HEK293 (cell line): ENCODE measurements at regions not wholly inside any gene's neighbourhood (a gene's known extent, or its start where the extent isn't known, plus 50 kb on each side); places are given as distances from the start of the nearest gene placed in this dataset.

Source experiments
- CTCF ChIA-PET: fragments of 350-600 bp; formaldehyde crosslinking; extraction: SDS; loops from one replicate; lab custom pipeline; 2021; ENCODE audit warnings: antibody characterized with exemption; lab: Yijun Ruan, JAX
- POLR2A ChIA-PET: fragments of 300-600 bp; formaldehyde crosslinking; extraction: SDS; loops from one replicate; lab custom pipeline; 2020; ENCODE audit warnings: antibody characterized with exemption, inconsistent platforms; lab: Yijun Ruan, JAX
- H3K27ac ChIP-seq: fragments of 200-500 bp; sonication (Bioruptor generic); 2 replicates; pipeline ENCODE4 v1.5.1; 2014; ENCODE audit warnings: low read depth, low read length, control low read depth, inconsistent platforms; ENCODE audit errors: extremely low read depth
- H3K36me3 ChIP-seq, 2 experiments: fragments of 200-500 bp in 1 of 2; sonication (Bioruptor generic) in 1 of 2; 1 replicate in 1 of 2; 2 replicates in 1 of 2; pipeline ENCODE4 v1.5.1; 2014 to 2017; ENCODE audit warnings: inconsistent platforms in 2 of 2, low read length in 2 of 2; ENCODE audit not compliant: control insufficient read depth in 2 of 2, insufficient read depth in 1 of 2
- H3K4me1 ChIP-seq: fragments of 200-500 bp; sonication (Bioruptor generic); 2 replicates; pipeline ENCODE4 v1.5.1; 2014; ENCODE audit warnings: mild to moderate bottlenecking, low read length, inconsistent platforms; ENCODE audit not compliant: control insufficient read depth, insufficient read depth
- H3K4me3 ChIP-seq: 2 replicates; pipeline ENCODE4 v1.5.1; 2011; ENCODE audit warnings: low read depth, mild to moderate bottlenecking, control low read depth, low read length, moderate library complexity
- H3K9me3 ChIP-seq: fragments of 200-500 bp; sonication (Bioruptor generic); 2 replicates; pipeline ENCODE4 v1.5.1; 2014; ENCODE audit warnings: low read depth, low read length, inconsistent platforms; ENCODE audit not compliant: control insufficient read depth, insufficient read depth
- GLI2 ChIP-seq: fragments of 450-650 bp; formaldehyde crosslinking; IDR thresholded peaks from 2 replicates; pipeline ENCODE4; 2017; ENCODE audit warnings: missing biosample characterization, missing genetic modification characterization, low read depth, borderline replicate concordance
- GLIS2 ChIP-seq: fragments of 450-650 bp; formaldehyde crosslinking; IDR thresholded peaks from 2 replicates; pipeline ENCODE4 v1.5.1; 2016; ENCODE audit warnings: missing biosample characterization, missing genetic modification characterization
- MEIS1 ChIP-seq: sonication (generic); formaldehyde crosslinking; IDR thresholded peaks from 2 replicates; pipeline ENCODE4 v1.8.1; 2022; ENCODE audit warnings: missing genetic modification reagents, mild to moderate bottlenecking, borderline replicate concordance
- MYNN ChIP-seq: fragments of 450-650 bp; formaldehyde crosslinking; IDR thresholded peaks from 2 replicates; pipeline ENCODE4 v1.5.1; 2016; ENCODE audit warnings: missing biosample characterization, missing genetic modification characterization, borderline replicate concordance
- OVOL3 ChIP-seq: fragments of 450-650 bp; formaldehyde crosslinking; IDR thresholded peaks from 2 replicates; pipeline ENCODE4 v1.5.1; 2016; ENCODE audit warnings: missing biosample characterization, missing genetic modification characterization
- ZBTB7A ChIP-seq: fragments of 450-650 bp; formaldehyde crosslinking; IDR thresholded peaks from 2 replicates; pipeline ENCODE4 v1.5.1; 2016; ENCODE audit warnings: low read depth, missing biosample characterization, missing genetic modification characterization
- ZFHX2 ChIP-seq: fragments of 450-650 bp; formaldehyde crosslinking; conservative IDR thresholded peaks from 2 replicates; pipeline ENCODE4 v1.5.1; 2016; ENCODE audit warnings: missing biosample characterization, missing genetic modification characterization
- ZFP37 ChIP-seq: fragments of 450-650 bp; formaldehyde crosslinking; IDR thresholded peaks from 2 replicates; pipeline ENCODE4 v1.5.1; 2016; ENCODE audit warnings: missing biosample characterization, missing genetic modification characterization
- ZNF169 ChIP-seq: fragments of 450-650 bp; formaldehyde crosslinking; IDR thresholded peaks from 2 replicates; pipeline ENCODE4 v1.5.1; 2016; ENCODE audit warnings: missing biosample characterization, missing genetic modification characterization
- ZNF335 ChIP-seq: fragments of 450-650 bp; formaldehyde crosslinking; conservative IDR thresholded peaks from 2 replicates; pipeline ENCODE4 v1.5.1; 2016; ENCODE audit warnings: missing biosample characterization, missing genetic modification characterization
- ZNF394 ChIP-seq: fragments of 450-650 bp; formaldehyde crosslinking; IDR thresholded peaks from 2 replicates; pipeline ENCODE4 v1.5.1; 2016; ENCODE audit warnings: missing biosample characterization, missing genetic modification characterization, mild to moderate bottlenecking, moderate library complexity, borderline replicate concordance
- ZNF416 ChIP-seq: fragments of 450-650 bp; formaldehyde crosslinking; IDR thresholded peaks from 2 replicates; pipeline ENCODE4 v1.5.1; 2016; ENCODE audit warnings: missing biosample characterization, missing genetic modification characterization
- ZNF426 ChIP-seq: fragments of 450-650 bp; formaldehyde crosslinking; IDR thresholded peaks from 2 replicates; pipeline ENCODE4 v1.5.1; 2017; ENCODE audit warnings: missing biosample characterization, missing genetic modification characterization, mild to moderate bottlenecking, inconsistent platforms, moderate library complexity
- ZNF501 ChIP-seq: fragments of 450-650 bp; formaldehyde crosslinking; IDR thresholded peaks from 2 replicates; pipeline ENCODE4 v1.5.1; 2016; ENCODE audit warnings: missing biosample characterization, missing genetic modification characterization
- ZNF558 ChIP-seq: fragments of 450-650 bp; formaldehyde crosslinking; IDR thresholded peaks from 2 replicates; pipeline ENCODE4 v1.5.1; 2016; ENCODE audit warnings: missing biosample characterization, missing genetic modification characterization
- ZNF600 ChIP-seq: fragments of 450-650 bp; formaldehyde crosslinking; IDR thresholded peaks from 2 replicates; pipeline ENCODE4 v1.5.1; 2016; ENCODE audit warnings: missing biosample characterization, missing genetic modification characterization
- ZNF610 ChIP-seq: fragments of 450-650 bp; formaldehyde crosslinking; IDR thresholded peaks from 2 replicates; pipeline ENCODE4 v1.5.1; 2016; ENCODE audit warnings: missing biosample characterization, missing genetic modification characterization, borderline replicate concordance
- ZNF660 ChIP-seq: fragments of 450-650 bp; IDR thresholded peaks from 2 replicates; pipeline ENCODE4 v1.5.1; 2018; ENCODE audit warnings: missing biosample characterization, mild to moderate bottlenecking, missing genetic modification characterization
- ZNF664 ChIP-seq: fragments of 450-650 bp; formaldehyde crosslinking; IDR thresholded peaks from 2 replicates; pipeline ENCODE4 v1.5.1; 2016; ENCODE audit warnings: missing biosample characterization, missing genetic modification characterization
- ZSCAN23 ChIP-seq: fragments of 450-650 bp; formaldehyde crosslinking; IDR thresholded peaks from 2 replicates; pipeline ENCODE4 v1.5.1; 2016; ENCODE audit warnings: missing biosample characterization, missing genetic modification characterization
- TF ChIP-seq, protein P1 (sequence below): fragments of 450-650 bp; formaldehyde crosslinking; IDR thresholded peaks from 2 replicates; pipeline ENCODE4 v1.5.1; 2016; ENCODE audit warnings: missing biosample characterization, missing genetic modification characterization, low read depth
- TF ChIP-seq, protein P2 (sequence below): fragments of 450-650 bp; formaldehyde crosslinking; IDR thresholded peaks from 2 replicates; pipeline ENCODE4 v1.5.1; 2016; ENCODE audit warnings: missing biosample characterization, missing genetic modification characterization
- TF ChIP-seq, protein P3 (sequence below): fragments of 450-650 bp; formaldehyde crosslinking; IDR thresholded peaks from 2 replicates; pipeline ENCODE4 v1.5.1; 2017; ENCODE audit warnings: missing biosample characterization, missing genetic modification characterization
- TF ChIP-seq, protein P4 (sequence below): fragments of 450-650 bp; formaldehyde crosslinking; IDR thresholded peaks from 2 replicates; pipeline ENCODE4 v1.5.1; 2016; ENCODE audit warnings: missing biosample characterization, missing genetic modification characterization
- TF ChIP-seq, protein P5 (sequence below): fragments of 450-650 bp; formaldehyde crosslinking; IDR thresholded peaks from 2 replicates; pipeline ENCODE4 v1.5.1; 2016; ENCODE audit warnings: missing biosample characterization, missing genetic modification characterization

DNA sequence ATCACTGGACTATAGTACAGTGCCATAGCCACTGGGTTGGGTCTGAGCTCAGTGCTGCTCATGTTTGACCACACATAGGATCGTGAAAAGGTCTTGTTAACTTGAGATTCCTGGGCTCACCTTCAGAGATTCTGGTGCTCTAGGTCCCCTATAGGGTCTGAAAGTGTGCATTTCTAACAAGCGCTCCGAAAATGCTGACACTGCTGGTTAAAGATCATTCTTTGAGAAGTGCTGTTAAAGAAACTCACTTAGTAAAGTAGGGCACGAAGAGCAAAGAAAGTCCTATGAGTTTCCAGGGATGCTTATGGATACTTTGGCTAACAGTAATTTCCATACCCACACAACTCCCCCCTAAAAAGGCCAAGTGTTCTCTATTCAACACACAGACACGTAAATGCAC lies 108.1 kb upstream of the PAX6 start:
- Histone ChIP-seq H3K9me3 (no peaks in the 10 kb centered on the region), H3K4me3 (no peak overlapping the region)
- CTCF ChIA-PET, result no interaction called here
- TF ChIP-seq GLIS2 (no peak), GLI2 (no peak), MYNN (no peak), ZNF600 (no peak), ZNF426 (tag by site-specific recombination) (no peak), ZFP37 (tag by site-specific recombination) (no peak), ZFHX2 (tag by site-specific recombination) (no peak), ZNF501 (tag by site-specific recombination) (no peak), ZSCAN23 (tag by site-specific recombination) (no peak), ZNF335 (no peak)
- TF ChIP-seq, protein P1, sequence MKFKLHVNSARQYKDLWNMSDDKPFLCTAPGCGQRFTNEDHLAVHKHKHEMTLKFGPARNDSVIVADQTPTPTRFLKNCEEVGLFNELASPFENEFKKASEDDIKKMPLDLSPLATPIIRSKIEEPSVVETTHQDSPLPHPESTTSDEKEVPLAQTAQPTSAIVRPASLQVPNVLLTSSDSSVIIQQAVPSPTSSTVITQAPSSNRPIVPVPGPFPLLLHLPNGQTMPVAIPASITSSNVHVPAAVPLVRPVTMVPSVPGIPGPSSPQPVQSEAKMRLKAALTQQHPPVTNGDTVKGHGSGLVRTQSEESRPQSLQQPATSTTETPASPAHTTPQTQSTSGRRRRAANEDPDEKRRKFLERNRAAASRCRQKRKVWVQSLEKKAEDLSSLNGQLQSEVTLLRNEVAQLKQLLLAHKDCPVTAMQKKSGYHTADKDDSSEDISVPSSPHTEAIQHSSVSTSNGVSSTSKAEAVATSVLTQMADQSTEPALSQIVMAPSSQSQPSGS (tag by site-specific recombination), result no peak
- TF ChIP-seq, all 188 proteins: peak for 0
- no peak overlapping the region for H3K27ac ChIP-seq
- H3K4me1 ChIP-seq, result no peaks in the 10 kb centered on the region
- POLR2A ChIA-PET, result no interaction called here
- no peaks in the 10 kb centered on the region for H3K36me3 ChIP-seq

DNA sequence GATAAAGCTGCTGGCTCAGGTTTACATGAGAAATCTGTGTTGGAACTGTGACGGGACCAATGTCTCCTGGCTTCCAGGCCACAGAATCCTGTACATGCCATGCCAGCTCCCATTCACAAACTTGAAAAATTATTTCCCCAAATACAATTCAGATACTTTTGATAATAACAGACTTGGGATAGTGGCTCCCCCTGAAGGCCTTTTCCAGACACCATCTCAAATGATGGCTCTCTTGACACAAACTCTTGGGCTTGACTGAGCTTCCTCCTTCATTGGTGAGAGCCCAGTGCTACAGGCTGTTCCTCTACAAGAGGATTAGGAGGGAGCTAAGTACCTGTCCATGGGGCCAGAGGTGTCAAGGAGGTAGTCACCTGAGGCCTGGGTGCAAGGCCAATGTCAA lies 104.7 kb upstream of the PAX6 start:
- H3K27ac ChIP-seq, result no peak overlapping the region
- H3K9me3 ChIP-seq, result no peaks in the 10 kb centered on the region
- no peaks in the 10 kb centered on the region for H3K4me1 ChIP-seq
- TF ChIP-seq OVOL3 (tag by site-specific recombination), result no peak
- TF ChIP-seq, protein P2, sequence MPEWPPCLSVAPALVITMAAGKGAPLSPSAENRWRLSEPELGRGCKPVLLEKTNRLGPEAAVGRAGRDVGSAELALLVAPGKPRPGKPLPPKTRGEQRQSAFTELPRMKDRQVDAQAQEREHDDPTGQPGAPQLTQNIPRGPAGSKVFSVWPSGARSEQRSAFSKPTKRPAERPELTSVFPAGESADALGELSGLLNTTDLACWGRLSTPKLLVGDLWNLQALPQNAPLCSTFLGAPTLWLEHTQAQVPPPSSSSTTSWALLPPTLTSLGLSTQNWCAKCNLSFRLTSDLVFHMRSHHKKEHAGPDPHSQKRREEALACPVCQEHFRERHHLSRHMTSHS (tag by site-specific recombination), result no peak
- TF ChIP-seq, protein P3, sequence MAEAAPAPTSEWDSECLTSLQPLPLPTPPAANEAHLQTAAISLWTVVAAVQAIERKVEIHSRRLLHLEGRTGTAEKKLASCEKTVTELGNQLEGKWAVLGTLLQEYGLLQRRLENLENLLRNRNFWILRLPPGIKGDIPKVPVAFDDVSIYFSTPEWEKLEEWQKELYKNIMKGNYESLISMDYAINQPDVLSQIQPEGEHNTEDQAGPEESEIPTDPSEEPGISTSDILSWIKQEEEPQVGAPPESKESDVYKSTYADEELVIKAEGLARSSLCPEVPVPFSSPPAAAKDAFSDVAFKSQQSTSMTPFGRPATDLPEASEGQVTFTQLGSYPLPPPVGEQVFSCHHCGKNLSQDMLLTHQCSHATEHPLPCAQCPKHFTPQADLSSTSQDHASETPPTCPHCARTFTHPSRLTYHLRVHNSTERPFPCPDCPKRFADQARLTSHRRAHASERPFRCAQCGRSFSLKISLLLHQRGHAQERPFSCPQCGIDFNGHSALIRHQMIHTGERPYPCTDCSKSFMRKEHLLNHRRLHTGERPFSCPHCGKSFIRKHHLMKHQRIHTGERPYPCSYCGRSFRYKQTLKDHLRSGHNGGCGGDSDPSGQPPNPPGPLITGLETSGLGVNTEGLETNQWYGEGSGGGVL (tag by site-specific recombination), result no peak
- TF ChIP-seq ZNF394 (tag by site-specific recombination), result no peak
- H3K4me3 ChIP-seq, result no peak overlapping the region
- CTCF ChIA-PET, result interaction anchor here (0.6 to 1.0 kb wide), 8 partner anchors 9 to 563 kb away, joined by 3 to 4 read pairs (median 3); no protein-coding TSS in a partner anchor
- POLR2A ChIA-PET, result no interaction called here
- H3K36me3 ChIP-seq, result no peaks in the 10 kb centered on the region

DNA sequence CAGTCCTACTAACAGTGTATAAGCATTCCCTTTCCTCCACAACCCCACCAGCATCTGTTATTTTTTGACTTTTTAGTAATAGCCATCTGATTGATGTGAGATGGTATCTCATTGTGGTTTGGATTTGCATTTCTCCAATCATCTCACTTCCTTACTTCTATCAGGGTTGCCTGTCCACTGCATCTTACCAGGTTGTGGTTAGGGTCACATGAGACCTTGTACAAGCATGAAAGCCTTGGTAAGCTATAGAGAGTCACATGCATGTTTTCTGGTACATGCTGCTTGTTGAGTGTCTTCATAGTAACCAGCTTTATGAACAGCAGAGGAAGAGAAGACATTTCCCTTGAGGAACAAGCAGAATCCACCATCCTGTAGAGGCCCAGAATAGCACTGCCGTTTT lies 102.9 kb upstream of the PAX6 start:
- CTCF ChIA-PET, result no interaction called here
- POLR2A ChIA-PET, result no interaction called here
- Histone ChIP-seq H3K9me3 (no peaks in the 10 kb centered on the region), H3K27ac (no peak overlapping the region), H3K36me3 (no peaks in the 10 kb centered on the region), H3K4me3 (no peak overlapping the region), H3K4me1 (no peaks in the 10 kb centered on the region)
- TF ChIP-seq ZNF558 (no peak), ZNF660 (tag by site-specific recombination) (no peak), ZNF416 (no peak), ZNF169 (no peak), MEIS1 (no peak), ZNF664 (tag by site-specific recombination) (no peak), ZNF610 (tag by site-specific recombination) (no peak), ZBTB7A (tag by site-specific recombination) (no peak)
- TF ChIP-seq, protein P4, sequence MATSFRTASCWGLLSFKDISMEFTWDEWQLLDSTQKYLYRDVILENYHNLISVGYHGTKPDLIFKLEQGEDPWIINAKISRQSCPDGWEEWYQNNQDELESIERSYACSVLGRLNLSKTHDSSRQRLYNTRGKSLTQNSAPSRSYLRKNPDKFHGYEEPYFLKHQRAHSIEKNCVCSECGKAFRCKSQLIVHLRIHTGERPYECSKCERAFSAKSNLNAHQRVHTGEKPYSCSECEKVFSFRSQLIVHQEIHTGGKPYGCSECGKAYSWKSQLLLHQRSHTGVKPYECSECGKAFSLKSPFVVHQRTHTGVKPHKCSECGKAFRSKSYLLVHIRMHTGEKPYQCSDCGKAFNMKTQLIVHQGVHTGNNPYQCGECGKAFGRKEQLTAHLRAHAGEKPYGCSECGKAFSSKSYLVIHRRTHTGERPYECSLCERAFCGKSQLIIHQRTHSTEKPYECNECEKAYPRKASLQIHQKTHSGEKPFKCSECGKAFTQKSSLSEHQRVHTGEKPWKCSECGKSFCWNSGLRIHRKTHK (tag by site-specific recombination), result no peak
- TF ChIP-seq, protein P5, sequence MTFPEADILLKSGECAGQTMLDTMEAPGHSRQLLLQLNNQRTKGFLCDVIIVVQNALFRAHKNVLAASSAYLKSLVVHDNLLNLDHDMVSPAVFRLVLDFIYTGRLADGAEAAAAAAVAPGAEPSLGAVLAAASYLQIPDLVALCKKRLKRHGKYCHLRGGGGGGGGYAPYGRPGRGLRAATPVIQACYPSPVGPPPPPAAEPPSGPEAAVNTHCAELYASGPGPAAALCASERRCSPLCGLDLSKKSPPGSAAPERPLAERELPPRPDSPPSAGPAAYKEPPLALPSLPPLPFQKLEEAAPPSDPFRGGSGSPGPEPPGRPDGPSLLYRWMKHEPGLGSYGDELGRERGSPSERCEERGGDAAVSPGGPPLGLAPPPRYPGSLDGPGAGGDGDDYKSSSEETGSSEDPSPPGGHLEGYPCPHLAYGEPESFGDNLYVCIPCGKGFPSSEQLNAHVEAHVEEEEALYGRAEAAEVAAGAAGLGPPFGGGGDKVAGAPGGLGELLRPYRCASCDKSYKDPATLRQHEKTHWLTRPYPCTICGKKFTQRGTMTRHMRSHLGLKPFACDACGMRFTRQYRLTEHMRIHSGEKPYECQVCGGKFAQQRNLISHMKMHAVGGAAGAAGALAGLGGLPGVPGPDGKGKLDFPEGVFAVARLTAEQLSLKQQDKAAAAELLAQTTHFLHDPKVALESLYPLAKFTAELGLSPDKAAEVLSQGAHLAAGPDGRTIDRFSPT (tag by site-specific recombination), result no peak
